C1 segment of cervical spinal cord (tissue), 14 donors: ENCODE measurements at regions not wholly inside any gene's neighbourhood (a gene's known extent, or its start where the extent isn't known, plus 50 kb on each side); places are given as distances from the start of the nearest gene placed in this dataset.
"Not testable (repeated sequence)": the region's sequence is repeated elsewhere in the genome, so short reads cannot be mapped to it uniquely, and the experiment has no call there.

Experiments
- DNase-seq, 14 donors: peaks; one replicate each; lab custom pipeline; 2025; lab: John Stamatoyannopoulos, UW

DNA sequence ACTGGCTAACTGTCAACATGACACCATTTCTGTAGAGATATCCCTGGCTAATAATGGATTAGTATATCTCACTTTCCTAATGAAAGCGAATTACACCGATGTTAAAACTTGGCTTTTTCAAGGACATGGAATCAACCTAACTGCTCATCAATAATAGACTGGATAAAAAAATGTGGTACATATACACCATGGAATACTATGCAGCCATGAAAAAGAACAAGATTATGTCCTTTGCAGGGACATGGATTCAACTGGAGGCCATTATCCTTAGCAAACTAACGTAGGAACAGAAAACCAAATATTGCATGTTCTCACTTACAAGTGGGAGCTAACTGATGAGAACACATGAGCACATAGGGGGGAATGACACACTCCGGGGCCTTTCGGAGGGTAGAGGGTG, 62.6 kb downstream of the ZIC1 start:
- no peak for DNase-seq

DNA sequence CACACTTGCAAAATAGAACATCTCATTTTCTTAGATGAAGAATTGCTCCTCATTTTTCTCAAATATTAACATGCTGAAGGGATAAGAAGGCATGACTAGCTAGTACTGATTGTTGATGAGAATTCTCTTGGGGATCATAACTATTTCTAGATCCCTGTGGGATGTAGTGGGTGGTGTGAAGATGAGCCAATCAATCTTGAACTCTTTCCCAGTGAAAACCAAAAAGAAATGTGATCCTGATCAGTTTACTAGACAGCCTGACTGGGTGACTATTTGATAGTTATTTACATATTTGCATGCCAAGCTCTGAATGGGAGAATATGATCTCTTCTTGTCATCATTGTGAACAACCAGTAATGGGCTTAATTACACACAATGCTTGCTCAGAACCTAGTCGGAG, 63.7 kb downstream of the ZIC1 start:
- DNase-seq = no peak

DNA sequence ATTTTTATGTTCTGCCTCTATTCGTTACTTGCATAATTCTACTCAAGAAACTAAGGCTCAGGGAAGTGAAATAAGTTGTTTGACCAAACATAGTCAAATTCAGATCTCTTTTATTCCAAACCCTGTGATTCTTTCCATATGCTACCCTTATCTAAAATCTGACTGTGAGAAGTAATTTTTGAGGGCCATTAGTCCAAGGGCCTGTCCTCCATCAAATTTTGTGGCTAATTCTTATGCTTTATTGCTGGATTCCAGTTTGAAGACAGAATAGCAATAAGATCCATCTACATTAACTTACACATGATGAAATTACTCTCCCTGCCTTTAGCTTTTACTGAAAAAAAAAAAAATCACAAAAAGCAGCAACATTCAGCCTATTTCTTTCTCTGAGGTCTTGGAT, 74.0 kb downstream of the ZIC1 start:
- no peak for DNase-seq

DNA sequence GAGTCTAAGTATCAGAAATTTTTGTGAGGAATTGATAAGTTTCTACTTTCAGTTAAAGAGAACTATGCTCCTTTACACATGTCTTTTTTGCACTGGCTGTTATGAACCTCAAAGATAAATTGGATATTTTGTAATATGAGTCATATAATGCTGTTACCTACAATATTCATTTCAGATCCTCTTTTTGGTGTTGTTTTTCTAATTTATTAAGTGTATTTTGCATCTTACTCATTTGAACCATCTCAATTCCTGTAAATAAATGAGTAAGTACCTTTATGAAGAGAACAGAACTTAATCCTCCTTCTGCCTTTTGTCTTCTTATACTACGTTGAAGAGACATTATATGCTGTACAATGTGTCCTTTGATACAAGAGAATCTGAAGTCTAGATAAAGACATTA, 74.4 kb downstream of the ZIC1 start:
- no peak for DNase-seq

DNA sequence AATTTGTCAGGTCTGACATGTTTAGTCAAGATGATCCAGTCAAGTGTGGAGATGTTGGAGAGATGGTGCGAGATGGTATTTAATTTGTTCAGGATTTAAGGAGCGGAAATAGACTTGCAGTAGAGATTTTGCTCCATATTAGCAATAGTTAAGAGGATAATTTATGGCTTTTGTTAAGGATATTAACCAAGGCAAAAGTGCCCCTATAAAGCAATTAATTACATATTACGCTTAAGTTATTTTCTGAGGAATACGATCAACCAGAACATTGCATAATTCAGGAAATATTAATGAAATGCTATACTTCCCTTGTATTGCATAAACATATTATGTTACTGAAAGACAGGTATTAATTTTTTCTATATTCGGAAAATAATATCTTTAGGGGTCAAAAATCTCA, 83.9 kb downstream of the ZIC1 start:
- DNase-seq = no peak

DNA sequence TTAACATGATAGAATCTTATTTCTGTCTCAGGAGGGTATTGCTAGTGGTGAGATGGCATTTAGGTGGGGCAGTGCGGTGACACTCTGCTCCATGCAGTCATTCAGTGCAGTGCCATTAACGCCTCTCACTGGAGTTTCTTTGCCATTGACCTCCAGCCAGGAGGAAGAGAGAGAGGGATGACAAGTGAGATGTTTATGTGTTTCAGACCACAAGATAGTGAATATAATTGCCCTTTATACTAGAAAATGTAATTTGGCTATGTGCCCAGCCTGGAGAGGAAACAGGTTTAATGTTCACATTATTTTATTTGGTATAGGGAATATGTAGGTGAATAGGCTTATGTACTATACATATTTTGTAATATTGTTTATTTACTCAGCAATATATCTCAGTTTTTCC, 84.5 kb downstream of the ZIC1 start:
- no peak for DNase-seq

DNA sequence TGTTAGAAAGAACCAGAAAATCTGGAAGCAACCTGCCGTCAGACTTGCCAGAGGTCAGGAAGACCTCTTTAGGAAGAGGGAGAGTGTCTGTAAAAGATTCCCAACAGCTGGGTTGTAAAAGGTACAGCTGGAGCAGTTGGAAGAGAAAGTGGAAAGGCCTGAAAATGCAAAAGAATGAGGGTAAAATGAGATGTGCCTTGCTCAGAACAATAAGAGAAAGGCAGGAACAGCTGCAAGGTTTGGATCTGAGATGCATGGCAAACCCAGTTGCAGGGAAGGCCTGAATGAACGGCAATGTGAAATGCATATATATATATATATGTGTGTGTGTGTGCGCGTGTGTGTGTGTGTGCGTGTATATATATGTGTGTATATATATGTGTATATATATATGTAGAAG, 88.1 kb downstream of the ZIC1 start:
- DNase-seq = no peak

DNA sequence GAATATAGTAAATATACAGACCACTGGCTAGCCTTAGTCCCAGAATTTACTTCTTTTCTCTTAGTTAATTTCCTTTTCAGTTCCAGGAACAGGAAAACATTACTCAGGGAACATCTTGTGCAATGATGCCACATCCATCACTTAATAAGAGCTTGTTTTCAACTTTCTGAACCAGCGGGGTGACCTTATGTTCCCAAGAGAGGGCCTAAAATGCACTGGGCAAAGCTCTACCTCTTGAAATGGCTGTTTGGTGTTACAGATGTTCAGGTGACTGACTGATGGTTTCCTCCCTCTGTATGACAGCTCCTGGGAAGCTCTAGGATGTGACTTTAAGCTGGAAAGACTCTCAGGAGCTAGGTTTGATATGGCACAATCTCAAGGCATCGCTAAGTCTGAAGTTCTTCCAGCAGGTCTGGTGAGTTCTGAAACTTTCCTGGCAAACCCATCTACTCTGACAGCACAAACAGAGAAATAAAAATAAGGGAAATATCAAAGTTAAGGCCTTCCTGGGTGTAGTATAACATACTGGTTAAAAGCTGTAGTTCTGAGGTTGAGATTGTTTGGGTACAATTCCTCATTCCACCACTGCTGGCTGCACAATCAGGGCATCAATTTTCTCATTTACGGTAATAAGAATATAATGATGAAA, 98.6 kb downstream of the ZIC1 start:
- DNase-seq = no peak

DNA sequence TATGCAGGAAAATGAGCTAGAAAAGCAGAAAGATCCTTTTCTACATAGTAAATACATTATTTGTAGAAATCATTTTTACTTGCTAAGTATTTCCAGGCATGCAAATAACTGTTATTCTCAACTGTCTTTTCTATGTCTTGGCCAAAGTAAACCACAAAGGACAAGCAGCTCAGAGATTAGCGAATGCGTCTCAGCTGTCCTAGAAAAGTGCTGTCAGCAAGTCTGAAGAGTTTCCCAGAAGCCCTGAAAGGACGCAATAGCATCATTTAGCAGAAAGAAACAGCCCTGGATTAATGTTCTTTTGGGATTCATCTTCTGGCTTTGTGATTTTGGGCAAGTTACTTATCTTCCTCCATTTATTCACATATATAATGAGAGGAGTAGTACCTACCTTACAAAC, 100.3 kb downstream of the ZIC1 start:
- DNase-seq = no peak

DNA sequence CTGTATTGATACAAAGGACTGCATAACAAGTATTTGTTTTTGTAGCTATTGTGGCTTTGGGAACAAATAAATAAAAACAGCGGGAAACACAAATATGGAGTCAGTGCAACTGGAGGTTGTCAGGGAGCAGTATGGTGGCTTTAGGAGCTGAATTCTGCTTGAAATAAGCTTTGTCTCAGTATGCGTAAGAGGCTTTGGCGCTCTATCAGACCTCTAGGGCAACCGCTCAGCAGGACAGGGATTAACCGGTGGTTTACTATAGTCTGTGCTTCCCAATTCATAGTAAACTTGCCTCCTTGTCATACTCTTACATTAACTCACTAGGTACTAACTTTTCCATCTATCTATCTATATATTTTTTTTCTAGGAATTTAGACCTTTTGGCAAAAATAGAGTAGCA, 104.6 kb downstream of the ZIC1 start:
- no peak for DNase-seq

DNA sequence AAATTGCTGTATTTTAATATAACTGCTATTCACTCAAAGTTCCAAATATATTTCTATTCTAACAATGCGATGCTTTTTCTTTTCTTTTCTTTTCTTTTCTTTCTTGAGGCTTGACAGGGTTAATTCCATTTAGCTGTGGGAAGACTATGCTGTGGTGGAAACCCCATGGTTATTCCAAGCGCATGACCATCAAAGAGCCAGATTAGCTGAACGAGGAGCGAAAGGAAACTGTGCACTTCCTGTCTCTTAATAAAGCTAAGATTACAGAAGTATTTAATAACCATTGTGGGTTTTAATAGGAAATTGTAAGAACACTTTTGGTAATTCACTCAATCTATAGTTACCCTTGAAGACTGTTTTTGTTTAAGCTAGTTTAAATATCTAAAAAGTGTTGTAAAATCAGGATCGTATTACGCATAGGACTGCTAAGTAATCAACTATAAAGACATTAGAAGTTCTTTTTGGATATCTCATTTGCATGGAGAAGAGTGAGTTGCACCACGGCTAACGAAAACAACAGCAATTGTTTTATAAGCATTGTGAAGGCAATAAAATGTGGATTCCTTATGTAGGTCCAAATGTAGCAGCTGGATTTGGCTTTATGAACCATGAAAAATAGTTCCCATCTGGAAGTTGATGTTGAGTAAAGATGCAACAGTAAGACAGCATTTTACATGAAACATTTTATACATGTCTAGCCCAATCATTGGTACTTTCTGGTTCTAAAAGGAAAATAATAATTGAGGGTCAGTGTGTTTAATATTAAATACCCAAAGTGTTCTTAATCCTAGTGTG, 105.4 kb downstream of the ZIC1 start:
- no peak for DNase-seq

DNA sequence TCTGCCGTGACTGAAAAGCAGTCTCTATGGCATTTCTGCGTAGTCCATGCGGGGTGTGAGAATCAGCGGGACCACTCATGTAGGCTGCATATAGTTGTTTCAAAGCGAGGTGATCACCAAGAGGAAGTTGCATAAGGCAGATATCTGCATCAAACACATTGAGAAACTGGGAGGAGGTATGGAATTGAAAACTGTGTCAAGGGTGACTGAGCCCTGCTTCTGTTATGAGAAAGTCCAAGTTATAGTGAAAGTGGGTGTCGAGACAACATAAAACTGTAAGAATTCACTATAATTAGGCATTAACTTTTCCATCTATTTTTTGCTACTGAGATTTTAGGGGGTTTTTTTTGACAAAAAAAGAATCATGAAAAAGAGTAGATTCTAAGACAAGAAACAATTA, 109.3 kb downstream of the ZIC1 start:
- DNase-seq = no peak

DNA sequence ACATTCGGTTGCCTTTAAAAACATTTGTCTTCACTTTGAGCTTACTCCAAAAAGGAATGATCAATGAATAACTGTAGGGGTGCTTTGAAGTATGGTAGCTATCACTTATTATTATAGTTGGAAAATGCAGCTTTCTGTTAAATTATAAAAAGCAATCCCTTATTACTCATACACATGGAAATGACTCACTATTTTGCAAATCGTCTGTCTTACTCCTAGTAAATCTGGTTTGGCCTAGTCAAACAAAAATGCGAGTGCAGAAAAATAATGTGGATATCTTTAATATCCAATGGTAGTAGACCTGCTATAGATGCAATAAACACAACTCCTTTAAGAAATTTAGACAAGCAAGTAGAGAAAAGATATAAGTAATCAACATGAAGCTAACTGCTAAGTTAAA, 112.5 kb downstream of the ZIC1 start:
- no peak for DNase-seq

DNA sequence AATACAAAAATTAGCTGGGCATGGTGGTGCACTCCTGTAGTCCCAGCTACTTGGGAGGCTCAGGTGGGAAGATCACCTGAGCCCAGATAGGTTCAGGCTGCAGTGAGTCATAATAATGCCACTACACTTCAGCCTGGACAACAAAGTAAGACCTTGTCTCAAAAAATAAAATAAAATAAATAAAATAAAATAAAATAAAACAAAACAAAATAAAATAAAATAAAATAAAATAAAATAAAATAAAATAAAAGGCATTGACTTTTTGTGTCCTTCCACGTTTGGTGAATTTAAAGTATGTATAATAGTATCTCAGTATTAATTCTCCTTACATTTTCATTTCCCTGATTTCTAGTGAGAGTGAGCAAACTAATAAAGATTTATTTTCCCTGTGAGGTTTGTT, 113.6 kb downstream of the ZIC1 start:
- DNase-seq = not testable (repeated sequence)

DNA sequence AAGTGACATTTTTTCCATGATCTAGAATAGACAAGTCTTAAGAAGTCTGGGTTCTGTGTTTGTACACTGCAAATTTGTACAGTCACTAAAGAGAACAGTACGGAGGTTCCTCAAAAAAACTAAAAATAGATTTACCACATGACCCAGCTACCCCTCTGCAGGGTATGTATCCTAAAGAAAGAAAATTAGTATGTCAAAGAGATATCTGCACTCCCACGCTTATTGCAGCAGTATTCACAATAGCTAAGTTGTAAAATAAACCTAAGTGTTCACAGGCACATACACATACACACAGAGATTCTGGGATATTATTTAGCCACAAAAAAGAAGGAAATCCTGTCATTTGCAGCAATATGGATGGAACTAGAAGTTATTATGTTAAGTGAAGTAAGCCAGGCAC, 120.4 kb downstream of the ZIC1 start:
- DNase-seq = no peak

DNA sequence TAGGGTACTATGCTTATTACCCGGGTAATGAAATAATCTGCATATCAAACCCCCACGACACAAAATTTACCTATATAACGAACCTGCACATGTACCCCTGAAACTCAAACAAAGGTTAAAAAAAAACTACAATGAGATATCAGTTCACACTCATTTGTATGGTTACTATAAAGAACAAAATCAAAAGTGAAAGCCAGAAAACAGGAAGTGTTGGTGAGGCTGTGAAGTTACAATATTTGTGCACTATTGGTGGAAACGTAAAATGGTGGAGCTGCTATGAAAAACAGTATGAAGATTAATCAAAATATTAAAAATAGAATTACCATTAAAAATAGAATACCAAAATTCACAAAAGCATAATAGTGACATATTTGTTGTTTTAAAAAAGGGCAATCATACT, 128.9 kb downstream of the ZIC1 start:
- DNase-seq = no peak

DNA sequence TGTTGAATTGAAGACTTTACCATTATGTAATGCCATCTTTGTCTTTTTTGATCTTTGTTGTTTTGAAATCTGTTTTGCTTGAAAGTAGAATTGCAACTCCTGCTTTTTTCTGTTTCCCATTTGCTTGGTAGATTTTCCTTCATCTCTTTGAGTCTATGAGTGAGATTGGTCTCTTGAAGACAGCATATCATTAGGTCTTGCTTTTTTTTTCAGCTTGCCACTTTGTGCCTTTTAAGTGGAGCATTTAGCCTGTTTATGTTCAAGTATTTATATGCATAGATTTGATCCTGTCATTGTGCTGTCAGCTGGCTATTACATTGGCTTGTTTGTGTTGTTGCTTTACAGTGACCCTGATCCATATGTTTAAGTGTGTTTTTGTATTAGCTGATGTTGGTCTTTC, 131.8 kb downstream of the ZIC1 start:
- DNase-seq = no peak

DNA sequence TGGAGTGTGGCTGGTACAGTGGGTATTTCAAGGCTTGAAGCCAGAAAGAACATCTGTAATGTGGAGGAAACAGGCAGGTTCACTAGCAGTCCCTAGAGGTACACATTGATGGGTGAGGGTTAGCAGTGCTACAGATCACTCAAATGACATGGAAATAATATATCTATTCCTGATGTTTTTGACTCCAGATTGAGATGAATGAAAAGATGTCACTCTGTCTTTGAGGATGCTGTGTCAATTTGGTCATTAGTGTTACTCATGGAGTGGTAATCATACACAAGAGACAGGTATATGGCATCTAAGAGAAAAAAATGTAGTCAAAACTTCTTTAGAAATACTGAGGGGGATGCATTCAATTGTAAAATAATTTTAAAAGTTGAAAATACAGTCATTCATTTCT, 135.1 kb downstream of the ZIC1 start:
- no peak for DNase-seq

DNA sequence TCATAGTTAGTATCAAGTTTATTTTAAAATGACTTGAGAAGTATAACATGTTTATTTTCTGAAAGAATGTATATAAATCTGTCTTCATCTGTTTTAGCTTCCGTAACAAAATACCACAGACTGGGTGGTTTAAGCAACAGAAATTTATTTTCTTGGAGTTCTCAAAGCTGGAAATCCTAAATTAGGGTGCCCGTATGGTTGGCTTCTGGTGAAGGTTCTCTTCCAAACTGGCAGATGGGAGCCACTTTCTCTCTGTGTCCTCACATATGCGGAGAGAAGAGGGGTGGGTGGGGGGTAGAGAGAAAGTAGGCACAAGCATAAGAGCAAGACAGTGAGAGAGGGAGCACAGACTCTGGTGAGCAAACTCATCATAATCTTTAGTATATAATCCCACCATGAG, 142.3 kb downstream of the ZIC1 start:
- no peak for DNase-seq

DNA sequence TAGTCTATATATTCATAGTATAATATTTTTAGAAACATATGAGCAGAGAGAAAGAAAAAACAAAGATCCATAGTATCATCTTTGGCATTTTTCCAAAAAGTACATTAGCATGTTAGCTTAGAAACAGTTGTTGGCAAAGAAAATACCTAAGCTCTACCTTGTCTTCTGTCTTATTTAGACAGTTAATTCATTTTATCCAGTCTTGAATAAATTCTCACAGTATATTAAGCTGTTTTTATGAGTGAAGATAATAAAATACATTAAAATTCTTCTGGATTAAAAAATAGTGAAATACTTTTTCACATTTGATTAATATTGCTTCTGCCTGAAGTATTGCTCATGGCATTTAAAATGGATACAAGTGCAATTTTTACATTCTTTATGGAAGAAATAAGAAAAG, 145.2 kb downstream of the ZIC1 start:
- DNase-seq = no peak

DNA sequence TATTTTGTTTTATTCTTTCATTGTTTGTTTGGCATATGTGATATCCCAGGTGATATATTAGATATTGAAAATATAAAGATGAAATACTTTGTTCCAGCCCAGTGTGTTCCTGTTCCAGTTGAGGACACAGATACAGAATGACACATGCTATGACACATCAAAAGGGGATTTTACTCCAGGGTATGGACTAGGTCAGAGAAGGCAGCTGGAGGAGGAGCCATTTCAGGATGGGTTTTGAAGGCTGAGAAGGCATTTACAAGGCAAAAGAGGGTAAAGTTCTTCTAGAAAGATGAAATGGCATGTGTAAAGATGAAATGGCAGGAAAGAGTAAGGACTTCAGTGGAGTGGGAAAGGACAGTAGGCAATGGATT, 163.8 kb downstream of the ZIC1 start:
- no peak for DNase-seq

DNA sequence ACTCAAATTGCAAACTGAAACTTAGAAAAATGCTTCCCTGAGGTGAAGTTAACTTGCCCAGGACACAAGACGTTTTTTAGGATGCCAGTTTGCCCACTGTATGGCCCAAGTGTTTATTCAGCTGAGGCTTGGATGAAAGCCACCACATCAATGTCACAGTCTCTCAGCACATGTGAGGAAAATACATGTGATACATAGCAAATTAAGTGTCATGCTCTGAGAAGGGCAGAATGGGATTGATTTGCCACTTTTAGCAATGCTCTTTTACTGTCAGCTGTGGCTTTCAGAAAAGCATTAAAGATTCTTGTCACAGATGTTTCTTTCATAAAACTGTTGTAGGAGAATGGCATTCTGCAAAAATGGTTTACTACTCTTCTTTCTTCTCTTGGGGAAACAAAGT, 165.5 kb downstream of the ZIC1 start:
- no peak for DNase-seq

DNA sequence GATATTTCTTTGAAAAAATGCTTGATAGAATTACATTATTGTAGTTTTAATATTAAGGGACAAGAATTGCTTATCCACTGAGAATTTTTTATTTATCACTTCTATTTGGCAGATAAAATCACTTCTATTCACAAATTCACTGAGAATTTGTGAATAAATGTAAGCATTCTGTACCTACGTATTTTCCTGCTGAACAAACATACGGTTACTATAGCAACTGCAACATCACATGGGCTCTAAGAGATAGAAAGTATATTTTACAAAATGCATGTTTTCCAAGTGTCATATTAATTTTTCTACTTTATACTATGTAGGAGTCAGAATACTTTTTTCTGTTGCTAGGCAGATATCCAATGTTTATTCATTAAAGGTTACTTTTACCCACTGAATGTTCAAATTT, 166.2 kb downstream of the ZIC1 start:
- no peak for DNase-seq

DNA sequence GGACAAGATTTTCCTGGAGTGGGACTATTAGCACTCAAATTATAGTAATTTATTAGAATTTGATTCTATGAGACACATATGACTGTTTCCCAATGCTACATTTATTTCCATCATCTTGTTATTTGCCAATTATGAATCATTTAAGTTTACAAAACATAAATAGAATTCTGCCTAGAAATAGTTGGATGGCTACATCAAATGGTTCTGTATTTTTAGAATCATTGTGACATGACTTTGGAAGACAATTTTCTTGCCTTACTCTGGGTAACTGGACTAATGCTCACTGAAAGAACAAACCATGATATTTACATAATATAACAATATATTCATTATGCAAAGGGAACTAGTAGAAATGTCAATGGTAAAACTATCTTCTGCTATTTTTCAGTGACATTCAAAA, 173.5 kb downstream of the ZIC1 start:
- DNase-seq = no peak
